Loucy (cell line): ENCODE measurements at regions not wholly inside any gene's neighbourhood (a gene's known extent, or its start where the extent isn't known, plus 50 kb on each side); places are given as distances from the start of the nearest gene placed in this dataset.

Source experiments
- CTCF ChIP-seq: fragments of 200-600 bp; sonication (generic); conservative IDR thresholded peaks from 2 replicates; pipeline ENCODE4 v1.5.1; 2014; ENCODE audit warnings: mild to moderate bottlenecking, antibody characterized with exemption, low read length
- EZH2phosphoT487 ChIP-seq: fragments of 200-600 bp; IDR thresholded peaks from 2 replicates; pipeline ENCODE4 v1.6.1; 2018; ENCODE audit warnings: antibody characterized with exemption, mild to moderate bottlenecking, moderate library complexity, borderline replicate concordance

- TF ChIP-seq CTCF (no peak), EZH2phosphoT487 (no peak)
Observed at GRCh38 chr2:198499539-198499938, 695.1 kb downstream of the PLCL1 start.
